Tibial artery (tissue), 4 donors: ENCODE measurements at regions not wholly inside any gene's neighbourhood (a gene's known extent, or its start where the extent isn't known, plus 50 kb on each side); places are given as distances from the start of the nearest gene placed in this dataset.

Experiments used
- DNase-seq, 2 donors: peaks; one replicate each; pipeline ENCODE4 v3.0.0-alpha.2; 2019
- H3K27ac ChIP-seq, 2 donors: fragments of 200-600 bp; sonication (generic) in 1 of 2; 1 replicate in 1 of 2; 2 replicates in 1 of 2; pipeline ENCODE4 v1.5.1; 2018 to 2019; ENCODE audit warnings: mild to moderate bottlenecking in 1 of 2
- H3K27me3 ChIP-seq, 2 donors: fragments of 200-600 bp; sonication (generic) in 1 of 2; one replicate each; pipeline versions ENCODE4 v1.5.1 to v1.6.0; 2016 to 2019
- H3K36me3 ChIP-seq, 3 donors: fragments of 200-600 bp; sonication (generic) in 2 of 3; one replicate each; pipeline ENCODE4 v1.5.1; 2016 to 2019; ENCODE audit warnings: mild to moderate bottlenecking in 2 of 3
- H3K4me1 ChIP-seq, 4 donors: fragments of 200-600 bp; sonication (generic) in 2 of 4; 1 replicate in 3 of 4; 2 replicates in 1 of 4; pipeline ENCODE4 v1.5.1; 2016 to 2019
- H3K4me3 ChIP-seq, 2 donors: fragments of 200-600 bp; sonication (generic) in 1 of 2; 1 replicate in 1 of 2; 2 replicates in 1 of 2; pipeline ENCODE4 v1.5.1; 2018 to 2019; ENCODE audit warnings: mild to moderate bottlenecking in 2 of 2
- H3K9me3 ChIP-seq, 3 donors: fragments of 200-600 bp; sonication (generic) in 1 of 3; one replicate each; pipeline ENCODE4 v1.5.1; 2016 to 2019
- intact Hi-C: fragments of 100-400 bp; cut with DNase I; formaldehyde crosslinking; loops from one replicate; pipeline ENCODE4 v1.15.0; 2023; ENCODE audit warnings: low total_unique reads
- TF ChIP-seq, protein P1 (sequence below), 2 experiments: fragments of 200-600 bp in 1 of 2; fragments of 450-650 bp in 1 of 2; IDR thresholded peaks; one replicate each; pipeline ENCODE4 v1.5.1; 2017 to 2019; ENCODE audit warnings: antibody characterized with exemption in 2 of 2, mild to moderate bottlenecking in 1 of 2, moderate library complexity in 1 of 2

DNA sequence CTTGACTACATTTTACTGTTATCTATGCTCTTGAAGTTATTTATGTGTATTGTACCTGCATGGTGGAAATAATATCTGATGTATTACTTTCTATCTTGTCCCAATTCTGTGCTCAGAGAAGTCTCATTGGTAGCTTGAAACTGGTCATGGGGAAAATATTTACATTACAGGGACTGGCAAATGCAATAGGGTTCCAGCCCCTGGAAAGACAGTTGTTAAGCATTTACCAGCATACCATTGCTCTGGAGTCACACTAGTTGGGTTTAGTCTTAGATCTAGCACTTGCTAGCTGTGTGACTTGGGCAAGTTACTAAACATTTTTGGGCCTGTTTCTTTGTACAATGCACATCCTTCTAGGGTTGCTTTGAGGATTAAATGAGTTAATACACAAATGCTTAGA is 86.3 kb upstream of the NRXN3 start:
- Histone ChIP-seq H3K27me3 (no peaks in the 10 kb centered on the region), H3K4me1 (no peaks in the 10 kb centered on the region), H3K4me3 (no peak overlapping the region), H3K9me3 (no peaks in the 10 kb centered on the region), H3K27ac (no peak overlapping the region), H3K36me3 (no peaks in the 10 kb centered on the region)
- intact Hi-C loops = no loop called here
- DNase-seq = no peak
- TF ChIP-seq, protein P1, sequence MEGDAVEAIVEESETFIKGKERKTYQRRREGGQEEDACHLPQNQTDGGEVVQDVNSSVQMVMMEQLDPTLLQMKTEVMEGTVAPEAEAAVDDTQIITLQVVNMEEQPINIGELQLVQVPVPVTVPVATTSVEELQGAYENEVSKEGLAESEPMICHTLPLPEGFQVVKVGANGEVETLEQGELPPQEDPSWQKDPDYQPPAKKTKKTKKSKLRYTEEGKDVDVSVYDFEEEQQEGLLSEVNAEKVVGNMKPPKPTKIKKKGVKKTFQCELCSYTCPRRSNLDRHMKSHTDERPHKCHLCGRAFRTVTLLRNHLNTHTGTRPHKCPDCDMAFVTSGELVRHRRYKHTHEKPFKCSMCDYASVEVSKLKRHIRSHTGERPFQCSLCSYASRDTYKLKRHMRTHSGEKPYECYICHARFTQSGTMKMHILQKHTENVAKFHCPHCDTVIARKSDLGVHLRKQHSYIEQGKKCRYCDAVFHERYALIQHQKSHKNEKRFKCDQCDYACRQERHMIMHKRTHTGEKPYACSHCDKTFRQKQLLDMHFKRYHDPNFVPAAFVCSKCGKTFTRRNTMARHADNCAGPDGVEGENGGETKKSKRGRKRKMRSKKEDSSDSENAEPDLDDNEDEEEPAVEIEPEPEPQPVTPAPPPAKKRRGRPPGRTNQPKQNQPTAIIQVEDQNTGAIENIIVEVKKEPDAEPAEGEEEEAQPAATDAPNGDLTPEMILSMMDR (IDR thresholded peaks at IDR 0.05) = no peak

DNA sequence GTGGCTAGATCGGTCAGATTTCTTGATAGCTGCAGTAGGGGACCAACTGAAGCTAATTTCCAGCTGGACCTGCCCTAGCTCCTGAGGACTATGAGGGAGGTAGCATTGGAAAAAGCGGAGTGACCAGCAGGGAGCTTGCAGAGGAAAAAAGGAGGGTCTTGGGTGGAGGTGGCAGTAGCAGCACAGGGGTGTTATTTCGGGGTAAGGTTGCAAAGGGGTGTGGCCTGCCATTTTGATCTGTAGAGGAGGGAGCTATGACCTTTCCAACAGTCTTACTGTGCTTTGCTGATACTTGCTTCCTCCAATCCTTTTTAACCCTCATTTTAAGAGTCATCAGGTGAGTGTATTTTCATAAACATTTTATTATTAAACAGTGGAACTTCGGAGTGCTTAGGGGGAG is 83.8 kb upstream of the NRXN3 start:
- no peaks in the 10 kb centered on the region for H3K36me3 ChIP-seq
- no peak for DNase-seq
- intact Hi-C loops = no loop called here
- H3K27ac ChIP-seq = no peak overlapping the region
- no peak overlapping the region for H3K4me3 ChIP-seq
- TF ChIP-seq, protein P1 (IDR thresholded peaks at IDR 0.05) = no peak
- H3K9me3 ChIP-seq = no peaks in the 10 kb centered on the region
- peaks cover 0 to 1% of the 10 kb centered on the region in 2 donors for H3K27me3 ChIP-seq
- no peaks in the 10 kb centered on the region for H3K4me1 ChIP-seq

DNA sequence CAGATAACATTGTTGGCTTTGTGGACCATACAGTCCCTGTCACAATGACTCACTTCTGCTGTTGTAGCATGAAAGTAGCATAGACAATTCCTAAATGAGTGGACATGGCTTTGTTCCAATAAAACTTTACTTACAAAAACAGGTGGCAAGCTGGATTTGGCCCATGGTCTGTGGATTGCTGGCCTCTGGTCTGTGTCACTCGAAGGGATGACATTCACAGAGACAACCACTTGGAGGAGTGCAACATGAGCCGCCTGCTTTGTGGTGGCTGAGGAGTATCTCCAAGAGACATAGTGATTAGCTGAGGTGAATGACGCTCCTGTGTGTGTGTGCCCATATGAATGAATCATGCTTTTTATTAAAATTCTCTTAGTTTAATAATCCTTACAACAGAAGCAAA is 81.3 kb upstream of the NRXN3 start:
- H3K27me3 ChIP-seq = peaks cover 0 to 3% of the 10 kb centered on the region in 2 donors
- no peak overlapping the region for H3K4me3 ChIP-seq
- no peaks in the 10 kb centered on the region for H3K36me3 ChIP-seq
- H3K4me1 ChIP-seq = no peaks in the 10 kb centered on the region
- H3K27ac ChIP-seq = no peak overlapping the region
- TF ChIP-seq, protein P1 (IDR thresholded peaks at IDR 0.05) = no peak
- no peaks in the 10 kb centered on the region for H3K9me3 ChIP-seq
- no peak for DNase-seq
- intact Hi-C loops = no loop called here

DNA sequence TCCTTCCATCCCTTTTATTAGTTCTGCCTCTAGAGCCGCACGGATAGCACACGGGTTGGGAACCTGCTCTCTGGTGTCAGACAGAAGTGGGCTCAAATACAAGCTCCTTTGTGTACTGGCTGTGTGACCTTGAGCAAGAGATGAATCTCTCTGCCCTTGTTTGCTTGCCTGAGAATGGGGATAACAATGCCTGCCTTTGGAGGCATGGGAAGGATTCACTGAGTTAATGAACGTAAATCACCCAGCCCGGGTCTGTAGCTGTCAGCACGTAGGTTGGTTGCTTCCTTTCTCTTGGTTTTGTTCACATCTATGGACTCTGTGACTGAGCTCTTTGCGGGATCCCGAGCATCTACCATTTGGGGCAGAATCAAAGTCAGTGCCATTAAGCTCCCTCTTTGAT is 79.3 kb upstream of the NRXN3 start:
- DNase-seq = no peak
- Histone ChIP-seq H3K36me3 (no peaks in the 10 kb centered on the region), H3K9me3 (no peaks in the 10 kb centered on the region), H3K27me3 (peaks cover 0 to 3% of the 10 kb centered on the region in 2 donors), H3K4me1 (no peaks in the 10 kb centered on the region), H3K4me3 (no peak overlapping the region), H3K27ac (no peak overlapping the region)
- TF ChIP-seq, protein P1 (IDR thresholded peaks at IDR 0.05) = no peak
- intact Hi-C loops = no loop called here

DNA sequence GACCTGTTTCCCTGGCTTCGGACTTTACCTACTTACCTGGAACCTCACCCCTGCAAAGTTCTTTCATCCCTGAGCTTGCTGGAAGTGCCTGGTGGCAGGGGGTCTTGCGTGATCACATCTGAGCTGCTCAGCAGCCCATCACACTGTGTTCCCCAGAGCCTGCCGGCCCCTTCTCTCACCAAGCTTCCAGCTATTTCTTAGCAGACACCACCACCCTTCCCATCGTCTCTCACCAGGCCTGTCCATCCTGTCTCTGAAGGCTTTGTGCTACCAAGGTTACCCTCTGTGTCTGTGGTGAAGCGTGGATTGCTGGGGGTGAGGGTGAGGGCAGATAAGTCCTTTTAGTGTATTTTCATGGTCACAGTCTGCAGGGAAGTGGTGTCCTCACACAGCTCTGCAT is 78.8 kb upstream of the NRXN3 start:
- H3K27me3 ChIP-seq = peaks cover 0 to 3% of the 10 kb centered on the region in 2 donors
- TF ChIP-seq, protein P1 (IDR thresholded peaks at IDR 0.05) = no peak
- H3K4me3 ChIP-seq = no peak overlapping the region
- no peaks in the 10 kb centered on the region for H3K9me3 ChIP-seq
- H3K4me1 ChIP-seq = no peaks in the 10 kb centered on the region
- DNase-seq = no peak
- H3K36me3 ChIP-seq = no peaks in the 10 kb centered on the region
- no peak overlapping the region for H3K27ac ChIP-seq
- intact Hi-C loops = no loop called here

DNA sequence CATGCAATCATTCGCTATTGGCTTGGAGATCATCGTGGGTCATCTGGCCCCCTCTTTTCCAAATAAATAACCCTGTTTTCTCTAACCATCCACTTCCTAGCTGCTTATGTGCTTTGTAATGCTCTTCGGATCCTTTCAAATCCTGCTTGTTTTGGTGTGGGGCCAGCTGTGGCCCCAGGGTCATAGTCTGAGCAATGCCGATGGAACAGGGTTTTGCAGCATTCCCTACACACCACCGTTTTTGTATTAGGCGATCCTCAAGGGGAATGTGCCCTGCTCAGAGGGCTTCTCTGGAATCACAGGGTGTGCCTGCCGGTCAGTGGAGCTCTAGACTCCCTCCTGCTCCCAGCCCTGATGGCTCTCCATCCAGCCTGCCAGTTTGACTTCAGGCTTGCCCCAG is 78.1 kb upstream of the NRXN3 start:
- TF ChIP-seq, protein P1 (IDR thresholded peaks at IDR 0.05) = no peak
- DNase-seq = no peak
- H3K27me3 ChIP-seq = peaks cover 0 to 3% of the 10 kb centered on the region in 2 donors
- no peak overlapping the region for H3K27ac ChIP-seq
- no peaks in the 10 kb centered on the region for H3K9me3 ChIP-seq
- no peak overlapping the region for H3K4me3 ChIP-seq
- H3K4me1 ChIP-seq = no peaks in the 10 kb centered on the region
- no peaks in the 10 kb centered on the region for H3K36me3 ChIP-seq
- intact Hi-C loops = no loop called here
